ENCODE measurements at regions not wholly inside any gene's neighbourhood (a gene's known extent, or its start where the extent isn't known, plus 50 kb on each side); places are given as distances from the start of the nearest gene placed in this dataset.

DNA sequence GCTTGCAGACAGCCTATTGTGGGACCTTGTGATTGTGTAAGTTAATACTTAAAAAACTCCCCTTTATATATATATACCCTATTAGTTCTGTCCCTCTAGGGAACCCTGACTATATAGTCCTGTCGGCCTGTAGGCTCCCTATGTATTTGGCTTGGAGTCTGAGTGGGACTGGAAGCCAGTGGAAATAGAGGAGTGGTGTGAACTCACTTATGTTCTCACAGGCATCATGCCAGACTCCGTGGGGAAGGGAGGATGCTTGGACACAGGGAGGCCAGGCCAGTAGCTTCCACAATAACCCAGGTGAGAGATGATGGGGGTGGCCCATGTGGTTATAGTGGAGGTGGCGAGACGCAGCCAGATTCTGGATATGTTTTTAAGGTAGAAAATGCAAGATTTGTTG is 136.7 kb upstream of the SYT6 start:
- no peak for TF ChIP-seq ZNF239 (tag by site-specific recombination; IDR thresholded peaks at IDR 0.05)
- TF ChIP-seq, protein P1, sequence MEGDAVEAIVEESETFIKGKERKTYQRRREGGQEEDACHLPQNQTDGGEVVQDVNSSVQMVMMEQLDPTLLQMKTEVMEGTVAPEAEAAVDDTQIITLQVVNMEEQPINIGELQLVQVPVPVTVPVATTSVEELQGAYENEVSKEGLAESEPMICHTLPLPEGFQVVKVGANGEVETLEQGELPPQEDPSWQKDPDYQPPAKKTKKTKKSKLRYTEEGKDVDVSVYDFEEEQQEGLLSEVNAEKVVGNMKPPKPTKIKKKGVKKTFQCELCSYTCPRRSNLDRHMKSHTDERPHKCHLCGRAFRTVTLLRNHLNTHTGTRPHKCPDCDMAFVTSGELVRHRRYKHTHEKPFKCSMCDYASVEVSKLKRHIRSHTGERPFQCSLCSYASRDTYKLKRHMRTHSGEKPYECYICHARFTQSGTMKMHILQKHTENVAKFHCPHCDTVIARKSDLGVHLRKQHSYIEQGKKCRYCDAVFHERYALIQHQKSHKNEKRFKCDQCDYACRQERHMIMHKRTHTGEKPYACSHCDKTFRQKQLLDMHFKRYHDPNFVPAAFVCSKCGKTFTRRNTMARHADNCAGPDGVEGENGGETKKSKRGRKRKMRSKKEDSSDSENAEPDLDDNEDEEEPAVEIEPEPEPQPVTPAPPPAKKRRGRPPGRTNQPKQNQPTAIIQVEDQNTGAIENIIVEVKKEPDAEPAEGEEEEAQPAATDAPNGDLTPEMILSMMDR (tag by site-specific recombination; IDR thresholded peaks at IDR 0.05), result no peak
- TF ChIP-seq, protein P2, sequence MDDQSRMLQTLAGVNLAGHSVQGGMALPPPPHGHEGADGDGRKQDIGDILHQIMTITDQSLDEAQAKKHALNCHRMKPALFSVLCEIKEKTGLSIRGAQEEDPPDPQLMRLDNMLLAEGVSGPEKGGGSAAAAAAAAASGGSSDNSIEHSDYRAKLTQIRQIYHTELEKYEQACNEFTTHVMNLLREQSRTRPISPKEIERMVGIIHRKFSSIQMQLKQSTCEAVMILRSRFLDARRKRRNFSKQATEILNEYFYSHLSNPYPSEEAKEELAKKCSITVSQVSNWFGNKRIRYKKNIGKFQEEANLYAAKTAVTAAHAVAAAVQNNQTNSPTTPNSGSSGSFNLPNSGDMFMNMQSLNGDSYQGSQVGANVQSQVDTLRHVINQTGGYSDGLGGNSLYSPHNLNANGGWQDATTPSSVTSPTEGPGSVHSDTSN (CRISPR knock-in tag; IDR thresholded peaks at IDR 0.05), result no peak
- TF ChIP-seq ZNF624 (tag by site-specific recombination; IDR thresholded peaks at IDR 0.05), result no peak
- no peak for TF ChIP-seq ZBTB8A (tag by site-specific recombination; IDR thresholded peaks at IDR 0.05)
- no peak for TF ChIP-seq PRDM2 (tag by site-specific recombination; IDR thresholded peaks at IDR 0.05; ENCODE audit: borderline replicate concordance)
- TF ChIP-seq MYNN (tag by site-specific recombination; IDR thresholded peaks at IDR 0.05; ENCODE audit: borderline replicate concordance), result no peak
- no peak for TF ChIP-seq ZNF24 (tag by site-specific recombination; IDR thresholded peaks at IDR 0.05)

Data from HEK293 (cell line).